DOHH2 (cell line): ENCODE measurements at regions not wholly inside any gene's neighbourhood (a gene's known extent, or its start where the extent isn't known, plus 50 kb on each side); places are given as distances from the start of the nearest gene placed in this dataset.

Experiments
- EZH2phosphoT487 ChIP-seq: fragments of 200-600 bp; sonication (generic); IDR thresholded peaks from 2 replicates; pipeline ENCODE4 v1.6.1; 2017; ENCODE audit warnings: borderline replicate concordance, mild to moderate bottlenecking, antibody characterized with exemption, low read length, moderate library complexity, mixed read lengths
- TF ChIP-seq, protein P1 (sequence below): fragments of 200-600 bp; sonication (generic); IDR thresholded peaks from one replicate; pipeline ENCODE4 v1.5.1; 2014; ENCODE audit warnings: antibody characterized with exemption, mild to moderate bottlenecking, low read depth, low read length; ENCODE audit not compliant: poor library complexity, severe bottlenecking

DNA sequence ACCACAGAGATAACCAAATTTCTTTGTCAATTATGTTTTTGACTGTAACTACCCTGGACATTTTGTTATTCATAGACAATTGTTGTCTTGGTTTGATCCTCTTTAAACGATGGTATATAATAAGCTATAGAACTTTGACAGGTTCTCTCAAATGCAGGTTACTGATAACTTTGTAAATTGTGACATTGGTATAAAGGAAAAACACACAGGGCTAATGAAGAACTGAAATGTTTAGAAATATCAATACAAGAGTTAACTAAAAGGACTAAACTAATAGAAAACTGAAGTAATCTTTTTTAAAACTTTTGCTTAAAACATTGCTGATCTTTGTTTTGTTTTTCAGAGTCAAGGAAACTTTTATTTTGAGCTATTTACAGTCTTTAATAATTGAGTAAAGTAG is 124.8 kb downstream of the TPBG start:
- TF ChIP-seq, protein P1, sequence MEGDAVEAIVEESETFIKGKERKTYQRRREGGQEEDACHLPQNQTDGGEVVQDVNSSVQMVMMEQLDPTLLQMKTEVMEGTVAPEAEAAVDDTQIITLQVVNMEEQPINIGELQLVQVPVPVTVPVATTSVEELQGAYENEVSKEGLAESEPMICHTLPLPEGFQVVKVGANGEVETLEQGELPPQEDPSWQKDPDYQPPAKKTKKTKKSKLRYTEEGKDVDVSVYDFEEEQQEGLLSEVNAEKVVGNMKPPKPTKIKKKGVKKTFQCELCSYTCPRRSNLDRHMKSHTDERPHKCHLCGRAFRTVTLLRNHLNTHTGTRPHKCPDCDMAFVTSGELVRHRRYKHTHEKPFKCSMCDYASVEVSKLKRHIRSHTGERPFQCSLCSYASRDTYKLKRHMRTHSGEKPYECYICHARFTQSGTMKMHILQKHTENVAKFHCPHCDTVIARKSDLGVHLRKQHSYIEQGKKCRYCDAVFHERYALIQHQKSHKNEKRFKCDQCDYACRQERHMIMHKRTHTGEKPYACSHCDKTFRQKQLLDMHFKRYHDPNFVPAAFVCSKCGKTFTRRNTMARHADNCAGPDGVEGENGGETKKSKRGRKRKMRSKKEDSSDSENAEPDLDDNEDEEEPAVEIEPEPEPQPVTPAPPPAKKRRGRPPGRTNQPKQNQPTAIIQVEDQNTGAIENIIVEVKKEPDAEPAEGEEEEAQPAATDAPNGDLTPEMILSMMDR, result no peak
- TF ChIP-seq EZH2phosphoT487, result no peak
